Globus pallidus (tissue), 1 donor: ENCODE measurements at regions not wholly inside any gene's neighbourhood (a gene's known extent, or its start where the extent isn't known, plus 50 kb on each side); places are given as distances from the start of the nearest gene placed in this dataset.
A peak's percentile ranks its signal among the peaks of the same experiment; 100 is the strongest.
"Not testable (repeated sequence)": the region's sequence is repeated elsewhere in the genome, so short reads cannot be mapped to it uniquely, and the experiment has no call there.

ENCODE experiments used
- DNase-seq: peaks from one replicate; pipeline ENCODE4 v3.0.0-alpha.2; 2015; ENCODE audit warnings: low spot score

GRCh38 chr12:22810036-22810435, 185.1 kb downstream of the ETNK1 start:
- DNase-seq, result no peak

DNA sequence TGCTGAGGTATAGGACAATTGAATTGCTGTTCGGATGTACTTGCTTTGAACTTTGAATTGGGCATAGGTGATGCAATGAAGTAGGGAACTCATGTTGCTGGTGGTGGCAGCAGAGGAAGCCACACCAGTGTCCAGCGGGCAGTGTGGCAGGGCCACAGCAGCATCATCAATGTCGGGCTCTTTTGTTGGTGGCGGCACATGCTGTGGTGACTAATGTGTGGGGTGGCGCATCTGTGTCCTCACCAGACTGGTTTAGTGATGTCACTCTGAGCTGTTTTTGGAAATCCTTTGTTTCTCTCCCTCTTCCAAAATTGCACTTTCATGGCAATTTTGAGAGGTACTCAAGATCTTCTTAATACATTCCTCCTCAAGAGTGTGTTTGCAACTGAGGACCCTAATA, 187.6 kb downstream of the ETNK1 start:
- DNase-seq, result no peak

GRCh38 chr12:22821985-22822384, 197.0 kb downstream of the ETNK1 start:
- no peak for DNase-seq

- DNase-seq, result no peak
Observed at GRCh38 chr12:22826026-22826425, 201.1 kb downstream of the ETNK1 start.

DNA sequence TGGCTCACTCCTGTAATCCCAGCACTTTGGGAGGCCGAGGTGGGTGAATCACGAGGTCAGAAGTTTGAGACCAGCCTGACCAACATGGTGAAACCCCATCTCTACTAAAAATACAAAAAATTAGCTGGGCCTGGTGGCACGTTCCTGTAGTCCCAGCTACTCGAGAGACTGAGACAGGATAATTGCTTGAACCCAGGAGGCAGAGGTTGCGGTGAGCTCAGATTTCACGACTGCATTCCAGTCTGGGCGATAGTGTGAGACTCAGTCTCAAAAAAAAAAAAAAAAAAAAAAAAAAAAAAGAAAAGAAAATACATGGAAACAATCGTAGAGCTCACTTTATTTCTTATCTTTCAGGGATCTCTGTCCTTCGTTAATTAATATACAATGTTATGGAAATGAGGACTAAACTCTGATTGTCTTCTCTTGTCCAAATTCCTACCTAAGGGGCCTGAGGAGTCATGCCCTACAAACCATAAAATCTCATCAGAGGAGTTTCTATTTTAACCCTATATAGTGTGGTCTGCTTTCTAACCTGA, 201.5 kb downstream of the ETNK1 start:
- not testable (repeated sequence) for DNase-seq

DNA sequence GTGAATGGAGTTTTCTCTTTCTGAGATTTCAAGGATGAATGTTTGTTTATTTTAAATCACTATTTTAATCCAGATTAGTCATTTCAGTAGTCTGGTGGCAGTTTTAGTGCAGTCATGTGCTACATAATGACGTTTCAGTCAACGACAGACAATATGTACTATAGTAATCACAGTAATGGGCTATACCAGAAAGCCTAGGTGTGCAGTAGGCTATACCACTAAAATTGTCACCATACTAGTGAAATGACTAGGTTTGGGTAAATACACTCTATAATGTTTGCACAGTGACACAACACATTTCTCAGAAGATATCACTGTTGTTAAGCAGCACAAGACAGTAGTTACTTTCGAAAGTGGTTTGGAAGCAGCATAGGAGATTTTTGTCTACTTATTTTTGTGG, 203.1 kb downstream of the ETNK1 start:
- no peak for DNase-seq

GRCh38 chr12:22835431-22835830, 210.5 kb downstream of the ETNK1 start:
- DNase-seq, result no peak

- no peak for DNase-seq
Observed at GRCh38 chr12:22850185-22850584, 225.2 kb downstream of the ETNK1 start.

- DNase-seq, result no peak
Observed at GRCh38 chr12:22851532-22851931, 226.6 kb downstream of the ETNK1 start.

DNA sequence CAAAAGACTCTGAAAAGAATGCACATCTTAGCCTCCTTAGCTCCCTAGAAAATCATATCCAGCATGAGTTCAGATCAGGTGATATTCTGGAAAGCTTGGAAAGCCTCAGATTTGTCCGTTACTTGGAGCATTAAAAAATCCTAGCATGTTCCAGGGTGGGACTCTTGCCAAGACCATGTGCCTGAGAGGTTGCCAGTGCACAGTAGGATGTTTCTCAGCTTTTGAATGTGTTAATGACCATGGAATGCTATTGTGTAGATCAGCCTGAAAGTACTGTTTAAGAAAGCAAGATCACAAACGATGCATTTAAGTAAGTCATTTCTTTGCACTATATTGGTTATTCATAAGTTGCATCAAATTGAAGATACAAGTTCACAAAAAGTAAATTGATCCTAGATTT, 230.5 kb downstream of the ETNK1 start:
- no peak for DNase-seq

GRCh38 chr12:22856178-22856577, 231.2 kb downstream of the ETNK1 start:
- DNase-seq, result peak; percentile 18

DNA sequence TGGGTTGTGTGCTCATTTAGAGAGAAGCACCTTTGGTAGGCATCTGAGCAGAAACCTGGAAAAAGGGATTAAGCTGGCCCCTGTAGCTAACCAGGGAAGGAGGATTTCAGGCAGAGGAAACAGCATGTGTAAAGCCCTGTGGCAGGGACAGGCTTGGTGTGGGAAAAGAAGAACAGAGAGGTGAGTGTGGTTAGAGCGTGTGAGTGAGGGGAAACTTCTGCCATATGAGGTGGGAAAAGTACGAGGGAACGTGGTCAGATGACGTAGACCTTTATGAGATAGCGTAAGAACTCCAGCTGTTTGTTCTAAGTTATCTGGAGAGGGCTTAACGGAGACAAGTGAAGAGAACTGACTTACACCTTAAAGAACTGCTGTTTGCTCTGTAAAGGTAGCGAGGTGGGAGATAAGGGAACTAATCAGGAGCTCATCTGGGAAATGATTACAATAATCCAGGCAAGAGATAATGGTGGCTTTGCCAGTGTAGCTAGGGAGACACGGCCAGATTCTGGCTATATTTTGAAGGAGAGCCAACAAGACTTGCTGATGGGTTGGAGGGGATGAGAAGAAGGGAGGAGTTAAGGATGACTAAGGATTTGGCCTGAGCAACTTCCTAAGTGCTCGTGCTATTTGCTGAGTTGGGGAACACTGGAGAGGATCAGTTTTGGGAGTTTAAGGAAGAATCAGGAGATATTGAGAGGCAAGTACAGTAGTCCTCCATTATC, 234.0 kb downstream of the ETNK1 start:
- no peak for DNase-seq

- no peak for DNase-seq
Observed at GRCh38 chr12:22860926-22861325, 236.0 kb downstream of the ETNK1 start.

DNA sequence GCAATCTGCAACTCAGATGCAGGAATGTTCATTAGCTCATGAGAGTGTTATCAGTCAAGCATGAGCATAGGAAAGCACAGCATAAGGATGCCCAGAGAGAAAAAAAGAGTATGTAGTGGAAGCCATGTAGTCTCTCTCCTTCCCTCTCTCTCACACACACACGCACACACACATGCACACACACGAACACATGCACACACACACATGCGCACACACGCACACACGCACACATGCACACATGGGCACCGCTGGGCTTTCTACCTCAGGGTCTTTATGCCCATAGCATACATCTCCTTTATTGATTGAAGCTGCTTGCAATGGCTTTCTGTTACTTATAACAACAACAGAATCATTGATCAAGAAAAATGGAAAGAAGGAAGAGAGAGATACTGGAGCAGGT, 240.9 kb downstream of the ETNK1 start:
- DNase-seq, result no peak

- no peak for DNase-seq
Observed at GRCh38 chr12:22866406-22866805, 241.4 kb downstream of the ETNK1 start.

DNA sequence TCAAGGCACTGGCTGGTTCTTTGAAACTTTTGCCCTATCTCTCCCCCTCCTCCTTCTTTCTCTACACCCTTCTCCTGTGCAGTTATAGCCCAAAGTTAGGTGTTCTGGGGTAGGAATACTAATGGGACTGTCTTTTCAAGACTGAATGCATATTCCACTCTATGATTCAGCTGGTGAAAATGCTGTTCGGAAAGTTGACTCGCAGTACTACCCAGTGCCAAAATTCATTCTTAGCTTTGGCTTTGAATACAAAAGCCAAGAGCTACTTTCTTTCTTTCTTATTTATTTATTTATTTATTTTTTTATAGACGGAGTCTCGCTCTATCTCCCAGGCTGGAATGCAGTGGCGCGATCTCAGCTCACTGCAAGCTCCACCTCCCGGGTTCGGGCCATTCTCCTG, 249.2 kb downstream of the ETNK1 start:
- no peak for DNase-seq

- no peak for DNase-seq
Observed at GRCh38 chr12:22876262-22876661, 251.3 kb downstream of the ETNK1 start.

- no peak for DNase-seq
Observed at GRCh38 chr12:22879203-22879602, 254.2 kb downstream of the ETNK1 start.

GRCh38 chr12:22880331-22880730, 255.4 kb downstream of the ETNK1 start:
- no peak for DNase-seq

GRCh38 chr12:22880807-22881206, 255.8 kb downstream of the ETNK1 start:
- no peak for DNase-seq

GRCh38 chr12:22881878-22882385, 257.0 kb downstream of the ETNK1 start:
- DNase-seq, result no peak

DNA sequence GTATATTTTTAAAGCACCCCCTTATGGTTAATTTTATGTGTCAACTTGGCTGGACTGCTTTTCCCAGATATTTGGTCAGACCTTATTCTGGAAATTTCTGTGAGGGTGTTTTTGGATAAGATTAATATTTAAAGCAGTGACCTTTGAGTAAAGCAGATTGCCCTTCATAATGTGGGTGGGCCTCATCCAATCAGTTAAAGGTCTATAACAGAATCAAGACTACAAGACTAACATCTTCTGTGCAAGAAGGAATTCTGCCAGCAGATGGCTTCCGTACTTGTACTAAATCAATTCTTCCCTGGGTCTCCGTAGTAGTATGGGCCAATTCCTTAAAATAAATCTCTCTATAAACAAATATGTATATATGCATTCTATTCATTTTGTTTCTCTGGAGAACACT, 257.6 kb downstream of the ETNK1 start:
- DNase-seq, result no peak

GRCh38 chr12:22893878-22894277, 268.9 kb downstream of the ETNK1 start:
- DNase-seq, result no peak

DNA sequence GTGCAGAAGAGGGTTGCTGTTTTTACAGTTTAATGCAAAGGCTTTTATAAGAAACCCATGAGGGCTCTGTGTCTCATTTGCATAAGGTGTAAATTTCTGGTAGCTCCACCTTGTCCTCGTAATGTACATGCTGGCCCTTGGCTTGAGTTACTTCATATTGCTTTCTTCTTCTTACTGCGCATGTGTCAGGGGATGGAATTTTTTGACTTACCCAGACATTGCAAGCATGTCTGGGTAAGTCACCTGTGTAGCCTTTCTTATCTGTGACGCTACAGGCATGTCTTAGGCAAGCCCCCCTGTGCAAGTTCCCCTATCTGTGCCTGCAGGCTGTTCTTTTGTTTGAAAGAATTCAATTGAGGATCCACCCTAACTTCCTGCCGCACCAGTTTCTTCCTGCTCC, 274.2 kb downstream of the ETNK1 start:
- DNase-seq, result no peak
